Right cardiac atrium (tissue), 5 donors: ENCODE measurements at regions not wholly inside any gene's neighbourhood (a gene's known extent, or its start where the extent isn't known, plus 50 kb on each side); places are given as distances from the start of the nearest gene placed in this dataset.

Experiments
- ATAC-seq, 2 donors: fragments of 200-7000 bp; cut with Tn5 transposase; one replicate each; pipeline versions ENCODE4 v1.8.0 to v1.9.1; 2020; ENCODE audit warnings: moderate library complexity in 2 of 2, mild to moderate bottlenecking in 1 of 2
- DNase-seq, 3 donors: peaks; one replicate each; pipeline ENCODE4 v3.0.0-alpha.2; 2020
- H3K27ac ChIP-seq: one replicate; pipeline ENCODE4 v1.5.1; 2013; ENCODE audit warnings: mild to moderate bottlenecking, low read length, control low read depth, moderate library complexity
- H3K27me3 ChIP-seq: one replicate; pipeline ENCODE4 v1.6.1; 2013; ENCODE audit not compliant: control insufficient read depth, insufficient read depth
- H3K4me1 ChIP-seq: one replicate; pipeline ENCODE4 v1.6.1; 2013; ENCODE audit warnings: low read length; ENCODE audit not compliant: control insufficient read depth, insufficient read depth
- H3K4me3 ChIP-seq: one replicate; pipeline ENCODE4 v1.5.1; 2013; ENCODE audit warnings: low read length, control low read depth
- H3K9me3 ChIP-seq: one replicate; pipeline ENCODE4 v1.6.1; 2013; ENCODE audit warnings: low read length; ENCODE audit not compliant: control insufficient read depth
- WGBS: extraction: QIAGEN DNeasy Blood & Tissue Kit; methylation state at CpG from one replicate; pipeline ENCODE4 v1.1.7; 2013; 5-methylcytosine and 5-hydroxymethylcytosine counted together
- intact Hi-C, 4 donors: fragments of 100-400 bp; cut with DNase I; formaldehyde crosslinking; loops; one replicate each; pipeline versions ENCODE4 v1.11.0 to v1.14.0; 2022 to 2023
- donor health status: healthy with polysubstance abuse.
- donor health status: DM: no; HTN: yes; CAD: no.
- donor health status: DM: no; HTN: no; CAD: no.
- donor health status: DM: no; HTN: yes; CAD: no; lungs with severe emphysema.
- donor health status: DM: yes; HTN: yes; CAD: no.

GRCh38 chr7:136807598-136807997 is 60.9 kb upstream of the CHRM2 start:
- DNase-seq (no peak), ATAC-seq (no peak)
- no peaks in the 10 kb centered on the region for H3K27me3 ChIP-seq
- H3K4me3 ChIP-seq = no peak overlapping the region
- H3K4me1 ChIP-seq = no peaks in the 10 kb centered on the region
- WGBS = 32% methylated on average over 1 of the region's 1 CpG
- intact Hi-C loops = no loop called here
- no peak overlapping the region for H3K27ac ChIP-seq
- no peaks in the 10 kb centered on the region for H3K9me3 ChIP-seq

GRCh38 chr7:136803028-136803427 is 65.4 kb upstream of the CHRM2 start:
- 92% methylated on average over 2 of the region's 2 CpGs for WGBS
- intact Hi-C loops = no loop called here
- no peak for ATAC-seq

DNA sequence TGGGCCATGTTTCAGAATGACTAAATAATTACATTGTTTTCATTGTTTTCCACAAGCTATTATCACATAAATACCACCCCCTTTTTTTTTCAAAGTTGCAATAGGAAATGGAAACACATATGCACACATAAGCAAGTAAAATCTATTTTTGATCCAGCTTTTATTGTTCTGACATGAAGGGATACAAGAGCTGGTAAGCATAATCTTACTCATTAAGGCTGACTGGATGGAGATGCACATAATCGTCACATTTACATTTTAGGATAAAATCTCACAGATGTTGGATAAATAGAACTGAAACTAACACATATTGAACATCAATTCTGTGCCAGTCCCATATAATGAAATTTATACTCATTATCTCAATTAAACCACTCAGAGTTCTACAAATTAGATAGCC is 84.5 kb upstream of the CHRM2 start:
- intact Hi-C loops = no loop called here
- ATAC-seq (no peak), DNase-seq (no peak)
- H3K27me3 ChIP-seq = no peaks in the 10 kb centered on the region
- WGBS = 72% methylated on average over 1 of the region's 1 CpG
- H3K9me3 ChIP-seq = no peaks in the 10 kb centered on the region
- no peaks in the 10 kb centered on the region for H3K4me1 ChIP-seq
- no peak overlapping the region for H3K27ac ChIP-seq
- no peak overlapping the region for H3K4me3 ChIP-seq

More at GRCh38 chr7:136803028-136803427, 65.4 kb upstream of the CHRM2 start:
- no peaks in the 10 kb centered on the region for H3K4me1 ChIP-seq
- no peak overlapping the region for H3K4me3 ChIP-seq
- no peak overlapping the region for H3K27ac ChIP-seq
- no peak for DNase-seq
- no peaks in the 10 kb centered on the region for H3K27me3 ChIP-seq
- no peaks in the 10 kb centered on the region for H3K9me3 ChIP-seq

DNA sequence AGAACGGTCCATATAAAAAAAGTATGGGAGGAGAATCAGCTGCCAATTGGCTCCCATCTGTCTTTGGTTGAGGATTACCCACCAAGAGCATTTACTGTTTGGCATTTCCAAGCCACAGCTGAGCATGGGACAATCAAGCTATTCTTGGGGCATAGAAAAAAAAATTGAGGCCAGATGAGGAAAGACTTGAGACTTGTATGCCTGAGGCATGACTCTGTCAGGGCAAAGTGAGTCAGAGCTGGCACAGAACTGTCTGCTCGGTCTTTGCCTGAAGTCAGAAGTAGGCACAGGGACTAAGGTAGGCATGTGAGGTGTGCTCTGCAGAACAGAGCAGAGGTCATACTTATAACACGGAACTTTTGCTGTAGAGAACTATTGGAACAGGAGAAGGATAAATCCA is 126.5 kb upstream of the CHRM2 start:
- H3K4me1 ChIP-seq = no peaks in the 10 kb centered on the region
- H3K4me3 ChIP-seq = no peak overlapping the region
- intact Hi-C loops = no loop called here
- no peaks in the 10 kb centered on the region for H3K27me3 ChIP-seq
- DNase-seq (no peak), ATAC-seq (no peak)
- WGBS = 76% methylated on average over 3 of the region's 3 CpGs
- peaks cover 1% of the 10 kb centered on the region for H3K9me3 ChIP-seq
- no peak overlapping the region for H3K27ac ChIP-seq

DNA sequence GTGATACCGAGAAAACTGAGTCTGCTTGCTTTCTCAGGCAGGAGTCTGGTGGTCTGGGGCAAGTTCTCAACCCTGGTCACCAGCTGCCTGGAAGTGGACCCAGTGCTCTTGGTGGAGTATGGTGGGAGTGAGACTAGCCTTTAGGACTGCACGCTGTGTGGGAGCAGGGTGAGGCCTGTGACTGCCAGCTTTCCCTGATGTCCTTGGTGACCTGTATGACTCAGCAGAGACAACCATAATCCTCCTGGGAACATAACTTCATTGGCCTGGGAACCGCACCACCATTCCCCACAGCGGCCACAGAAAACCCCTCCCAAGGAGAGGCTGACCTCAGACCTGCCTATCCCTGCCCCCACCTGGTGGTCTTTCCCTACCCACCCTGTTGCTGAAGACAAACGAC is 139.5 kb upstream of the CHRM2 start:
- Histone ChIP-seq H3K27me3 (no peaks in the 10 kb centered on the region), H3K4me1 (no peaks in the 10 kb centered on the region), H3K4me3 (no peak overlapping the region), H3K9me3 (no peaks in the 10 kb centered on the region), H3K27ac (no peak overlapping the region)
- intact Hi-C loops = no loop called here
- DNase-seq = no peak
- no peak for ATAC-seq
- WGBS = 80% methylated on average over 5 of the region's 5 CpGs

- intact Hi-C loops = no loop called here
- Histone ChIP-seq H3K4me1 (no peaks in the 10 kb centered on the region), H3K4me3 (no peak overlapping the region), H3K27me3 (no peaks in the 10 kb centered on the region), H3K9me3 (no peaks in the 10 kb centered on the region), H3K27ac (no peak overlapping the region)
- ATAC-seq (no peak), DNase-seq (no peak)
- WGBS = 85% methylated on average over 2 of the region's 2 CpGs
Measured at GRCh38 chr7:136726460-136726859, 142.0 kb upstream of the CHRM2 start.

- ATAC-seq = no peak
- intact Hi-C loops = no loop called here
- DNase-seq = no peak
- Histone ChIP-seq H3K27ac (no peak overlapping the region), H3K4me1 (no peaks in the 10 kb centered on the region), H3K9me3 (no peaks in the 10 kb centered on the region), H3K4me3 (no peak overlapping the region), H3K27me3 (no peaks in the 10 kb centered on the region)
- 59% methylated on average over 6 of the region's 6 CpGs for WGBS
Measured at GRCh38 chr7:136717910-136718557, 150.4 kb upstream of the CHRM2 start.

DNA sequence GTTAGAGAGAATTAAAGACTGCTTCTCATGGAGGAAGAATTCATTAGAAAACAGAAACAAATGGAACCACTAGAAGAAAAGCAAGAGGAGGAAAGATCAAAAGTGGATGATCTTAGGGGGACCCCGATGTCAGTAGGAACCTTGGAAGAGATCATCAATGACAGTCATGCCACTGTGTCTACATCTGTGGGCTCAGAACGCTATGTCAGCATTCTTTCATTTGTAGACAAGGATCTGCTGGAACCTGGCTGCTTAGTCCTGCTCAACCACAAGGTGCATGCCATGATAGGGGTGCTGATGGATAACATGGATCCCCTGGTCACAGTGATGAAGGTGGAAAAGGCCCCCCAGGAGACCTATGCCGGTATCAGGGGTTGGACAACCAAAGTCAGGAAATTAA is 154.4 kb upstream of the CHRM2 start:
- Histone ChIP-seq H3K4me3 (no peak overlapping the region), H3K9me3 (no peaks in the 10 kb centered on the region), H3K4me1 (no peaks in the 10 kb centered on the region), H3K27me3 (no peaks in the 10 kb centered on the region), H3K27ac (no peak overlapping the region)
- intact Hi-C loops = no loop called here
- ATAC-seq = no peak
- DNase-seq = no peak
- 94% methylated on average over 3 of the region's 3 CpGs for WGBS

DNA sequence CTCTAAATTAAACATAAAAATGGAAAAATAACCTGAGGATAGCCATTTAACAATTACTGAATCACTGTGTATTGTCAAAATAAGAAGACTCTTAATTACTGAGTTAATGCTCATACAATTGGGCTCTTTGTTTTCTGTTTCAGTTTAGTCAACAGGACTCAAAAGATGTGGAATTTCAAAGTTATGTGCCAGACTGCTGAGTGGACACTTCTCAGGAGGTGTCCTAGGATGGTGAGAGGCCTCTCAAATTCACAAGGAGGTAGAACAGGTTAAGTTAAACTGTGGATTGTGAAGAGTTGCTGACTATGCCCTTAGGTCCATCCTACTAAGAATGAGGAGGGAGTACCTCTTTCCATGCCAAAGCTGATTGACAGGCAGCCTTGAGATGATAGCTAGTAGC is 157.7 kb upstream of the CHRM2 start:
- H3K27me3 ChIP-seq = no peaks in the 10 kb centered on the region
- DNase-seq = no peak
- no peaks in the 10 kb centered on the region for H3K9me3 ChIP-seq
- ATAC-seq = no peak
- intact Hi-C loops = no loop called here
- H3K4me3 ChIP-seq = no peak overlapping the region
- H3K4me1 ChIP-seq = no peaks in the 10 kb centered on the region
- no peak overlapping the region for H3K27ac ChIP-seq

DNA sequence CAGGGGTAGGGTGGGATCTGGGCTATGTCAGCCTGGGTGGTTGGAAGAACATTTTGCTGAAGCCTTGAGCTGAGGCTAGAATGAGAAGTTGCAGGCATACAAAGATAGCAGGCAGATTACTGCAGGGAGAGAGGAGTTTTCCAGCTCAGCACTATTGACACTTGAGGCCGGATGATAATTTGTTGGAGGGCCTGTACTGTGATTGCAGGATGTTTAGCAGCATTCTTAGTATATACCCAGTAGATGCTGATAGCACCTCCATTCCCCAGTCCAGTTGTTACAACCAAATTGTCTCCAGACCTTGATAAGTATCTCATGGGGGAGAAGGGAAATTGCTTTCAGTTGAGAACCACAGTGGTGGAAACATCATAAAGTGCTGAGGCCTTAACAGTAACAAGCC is 158.6 kb upstream of the CHRM2 start:
- Histone ChIP-seq H3K4me3 (no peak overlapping the region), H3K4me1 (no peaks in the 10 kb centered on the region), H3K27me3 (no peaks in the 10 kb centered on the region), H3K9me3 (no peaks in the 10 kb centered on the region), H3K27ac (no peak overlapping the region)
- 8% methylated on average over 1 of the region's 1 CpG for WGBS
- ATAC-seq (no peak), DNase-seq (no peak)
- intact Hi-C loops = no loop called here

DNA sequence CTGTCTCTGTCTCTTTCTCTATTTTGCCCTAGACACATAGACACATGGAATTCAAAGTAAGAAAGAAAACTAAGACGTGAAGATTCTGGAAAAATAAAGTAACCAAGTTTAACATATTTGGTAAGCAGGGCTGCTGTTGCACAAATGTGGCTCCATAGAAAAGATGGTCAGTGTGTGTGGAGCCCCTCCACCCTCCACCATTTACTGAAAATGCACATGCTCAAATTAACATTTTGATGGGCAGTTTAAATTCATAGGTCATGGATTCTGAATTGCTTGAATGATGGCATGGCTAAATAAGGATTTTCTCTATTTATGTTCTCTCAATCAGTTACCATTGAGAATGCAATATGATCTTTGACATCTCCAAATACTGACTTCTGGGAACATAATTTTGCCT is 165.5 kb upstream of the CHRM2 start:
- intact Hi-C loops = no loop called here
- H3K4me3 ChIP-seq = no peak overlapping the region
- H3K4me1 ChIP-seq = no peaks in the 10 kb centered on the region
- H3K27ac ChIP-seq = no peak overlapping the region
- WGBS = 81% methylated on average over 1 of the region's 1 CpG
- no peaks in the 10 kb centered on the region for H3K9me3 ChIP-seq
- no peak for ATAC-seq
- DNase-seq = no peak
- H3K27me3 ChIP-seq = no peaks in the 10 kb centered on the region

GRCh38 chr7:136698977-136699376 is 169.5 kb upstream of the CHRM2 start:
- peak; percentile 68 to 79 for ATAC-seq
- no peak for DNase-seq
- H3K27me3 ChIP-seq = no peaks in the 10 kb centered on the region
- H3K9me3 ChIP-seq = no peaks in the 10 kb centered on the region
- H3K4me1 ChIP-seq = no peaks in the 10 kb centered on the region
- intact Hi-C loops = no loop called here
- H3K27ac ChIP-seq = no peak overlapping the region
- 62% methylated on average over 2 of the region's 2 CpGs for WGBS
- H3K4me3 ChIP-seq = no peak overlapping the region
